ENCODE measurements at regions not wholly inside any gene's neighbourhood (a gene's known extent, or its start where the extent isn't known, plus 50 kb on each side); places are given as distances from the start of the nearest gene placed in this dataset.

GRCh38 chr3:120512655-120513054 is 61.9 kb upstream of the FSTL1 start:
- no peaks in the 10 kb centered on the region for H3K36me3 ChIP-seq (ENCODE audit: control insufficient read depth in 1 of 2, insufficient read depth in 2 of 2, low read length in 2 of 2)
- H3K27me3 ChIP-seq (ENCODE audit: insufficient read depth, low read length), result no peaks in the 10 kb centered on the region
- no peak for TF ChIP-seq YY1 (IDR thresholded peaks at IDR 0.05; ENCODE audit: extremely low read depth, insufficient replicate concordance, low read depth, low read length)
- TF ChIP-seq EZH2 (IDR thresholded peaks at IDR 0.05), result no peak
- no peak for TF ChIP-seq REST (IDR thresholded peaks at IDR 0.05; ENCODE audit: low read depth)
- TF ChIP-seq ZFX (IDR thresholded peaks at IDR 0.05), result no peak
- H3K27ac ChIP-seq (ENCODE audit: low read depth, low read length), result no peak overlapping the region
- H3K4me1 ChIP-seq (ENCODE audit: control insufficient read depth in 1 of 2, insufficient read depth in 2 of 2, low read length in 2 of 2), result no peaks in the 10 kb centered on the region
- H3K4me2 ChIP-seq (ENCODE audit: low read length), result no peak overlapping the region
- ATAC-seq (no peak), DNase-seq (ENCODE audit: low read depth, low spot score) (no peak)
- ChIA-PET RAD21 (ENCODE audit: low non-redundant PET in 1 of 2, low total read pairs in 2 of 2, uncharacterized antibody in 2 of 2, unreplicated experiment in 2 of 2) (interaction anchor here in 1 of 2 experiments (1.4 kb wide), 1 partner anchor 96 kb away, joined by 3 read pairs; no protein-coding TSS in a partner anchor), POLR2A (no interaction called here), CTCF (interaction anchor here (1.0 kb wide), 1 partner anchor 95 kb away, joined by 3 read pairs; no protein-coding TSS in a partner anchor)
- H3K9me2 ChIP-seq (ENCODE audit: insufficient read depth), result no peaks in the 10 kb centered on the region
- H3K9me3 ChIP-seq (ENCODE audit: control insufficient read depth in 1 of 2, insufficient read depth in 1 of 2, low read depth in 1 of 2, low read length in 2 of 2), result peaks cover 0 to 4% of the 10 kb centered on the region in 2 experiments; a peak in 1 of 4 replicates
- no peaks in the 10 kb centered on the region for H3K79me2 ChIP-seq (ENCODE audit: insufficient read depth, low read length)
- no peak overlapping the region for H2AFZ ChIP-seq (ENCODE audit: low read depth, low read length, poor library complexity, severe bottlenecking)
- no TSS peak for BruUV-seq (replicated peaks)
- intact Hi-C loops (cut with micrococcal nuclease), result no loop called here
- H4K20me1 ChIP-seq (ENCODE audit: insufficient read depth), result no peaks in the 10 kb centered on the region
- no peak overlapping the region for H3K9ac ChIP-seq (ENCODE audit: low read length)
- no peak overlapping the region for H3K4me3 ChIP-seq (replicated peaks in 1 of 2; ENCODE audit: low read depth in 1 of 2, low read length in 2 of 2)

Data from HCT116 (cell line).